GM21576 (cell line): ENCODE measurements at regions not wholly inside any gene's neighbourhood (a gene's known extent, or its start where the extent isn't known, plus 50 kb on each side); places are given as distances from the start of the nearest gene placed in this dataset.
"Not testable (repeated sequence)": the region's sequence is repeated elsewhere in the genome, so short reads cannot be mapped to it uniquely, and the experiment has no call there.

Experiments used
- ATAC-seq: cut with Tn5 transposase; IDR thresholded peaks from one replicate; pipeline ENCODE4 v1.9.1; 2021; ENCODE audit warnings: mild to moderate bottlenecking, moderate library complexity; ENCODE audit not compliant: unreplicated experiment

GRCh38 chr6:112846681-112847080 lies 499.6 kb downstream of the RFPL4B start:
- ATAC-seq, result no peak

GRCh38 chr6:112851146-112851545 lies 504.0 kb downstream of the RFPL4B start:
- ATAC-seq, result no peak

GRCh38 chr6:112853162-112853561 lies 506.0 kb downstream of the RFPL4B start:
- ATAC-seq, result no peak

GRCh38 chr6:112863753-112864152 lies 516.6 kb downstream of the RFPL4B start:
- no peak for ATAC-seq

- ATAC-seq, result no peak
These were observed 518.0 kb downstream of the RFPL4B start for GRCh38 chr6:112865131-112865530.

- ATAC-seq, result no peak
These were observed 527.8 kb downstream of the RFPL4B start for GRCh38 chr6:112874881-112875280.

- ATAC-seq, result no peak
These were observed 530.3 kb downstream of the RFPL4B start for GRCh38 chr6:112877134-112878100.

GRCh38 chr6:112879920-112880413 lies 532.8 kb downstream of the RFPL4B start:
- ATAC-seq, result no peak

- no peak for ATAC-seq
These were observed 533.9 kb downstream of the RFPL4B start for GRCh38 chr6:112881027-112881426.

- no peak for ATAC-seq
These were observed 535.0 kb downstream of the RFPL4B start for GRCh38 chr6:112881828-112882780.

- ATAC-seq, result no peak
These were observed 536.0 kb downstream of the RFPL4B start for GRCh38 chr6:112883095-112883494.

- ATAC-seq, result no peak
These were observed 539.3 kb downstream of the RFPL4B start for GRCh38 chr6:112886415-112886814.

GRCh38 chr6:112887424-112887823 lies 540.3 kb downstream of the RFPL4B start:
- not testable (repeated sequence) for ATAC-seq

GRCh38 chr6:112899541-112899940 lies 552.4 kb downstream of the RFPL4B start:
- ATAC-seq, result no peak

GRCh38 chr6:112903361-112903760 lies 556.2 kb downstream of the RFPL4B start:
- ATAC-seq, result no peak

GRCh38 chr6:112906726-112907125 lies 559.6 kb downstream of the RFPL4B start:
- ATAC-seq, result no peak

GRCh38 chr6:112909781-112910180 lies 562.7 kb downstream of the RFPL4B start:
- no peak for ATAC-seq

- ATAC-seq, result no peak
These were observed 563.1 kb downstream of the RFPL4B start for GRCh38 chr6:112910256-112910655.

GRCh38 chr6:112911959-112912358 lies 564.8 kb downstream of the RFPL4B start:
- ATAC-seq, result no peak

GRCh38 chr6:112912416-112913101 lies 565.4 kb downstream of the RFPL4B start:
- no peak for ATAC-seq

GRCh38 chr6:112919744-112920143 lies 572.6 kb downstream of the RFPL4B start:
- ATAC-seq, result not testable (repeated sequence)
